OCI-LY7 (cell line): ENCODE measurements at regions not wholly inside any gene's neighbourhood (a gene's known extent, or its start where the extent isn't known, plus 50 kb on each side); places are given as distances from the start of the nearest gene placed in this dataset.

Source experiments
- BruUV-seq: library from RNA; stranded (reverse); fragments of 400-500 nt; replicated peaks from 2 replicates; lab custom pipeline; 2021; lab: Mats Ljungman, UMichigan
- CTCF ChIA-PET: fragments of 300-600 bp; sonication (Branson Sonifier 250); formaldehyde crosslinking; loops from one replicate; lab custom pipeline; 2022; ENCODE audit warnings: antibody characterized with exemption; ENCODE audit not compliant: unreplicated experiment; lab: Charles Lee
- POLR2A ChIA-PET: fragments of 300-600 bp; sonication (Branson Sonifier 250); formaldehyde crosslinking; loops from one replicate; lab custom pipeline; 2022; ENCODE audit warnings: antibody characterized with exemption; lab: Charles Lee
- DNase-seq: peaks from one replicate; pipeline ENCODE4 v3.0.0-alpha.2; 2015; ENCODE audit warnings: low spot score
- H2AFZ ChIP-seq: fragments of 200-600 bp; sonication (generic), shearing (Covaris generic); 2 replicates; pipeline ENCODE4 v1.6.1; 2014; ENCODE audit warnings: mild to moderate bottlenecking, antibody characterized with exemption, low read length, moderate library complexity
- H3K27ac ChIP-seq: fragments of 200-600 bp; sonication (generic); 2 replicates; pipeline ENCODE4 v1.5.1; 2014; ENCODE audit warnings: mixed run types, low read depth, mild to moderate bottlenecking, moderate library complexity, low read length, inconsistent platforms; ENCODE audit not compliant: poor library complexity, severe bottlenecking
- H3K36me3 ChIP-seq: fragments of 200-600 bp; sonication (generic); 2 replicates; pipeline ENCODE4 v1.6.1; 2014; ENCODE audit warnings: mild to moderate bottlenecking, antibody characterized with exemption, low read length, moderate library complexity, mixed read lengths; ENCODE audit not compliant: insufficient read depth
- H3K4me1 ChIP-seq: fragments of 200-600 bp; sonication (generic); 2 replicates; pipeline ENCODE4 v1.5.1; 2014; ENCODE audit warnings: mild to moderate bottlenecking, low read length; ENCODE audit not compliant: insufficient read depth, poor library complexity, severe bottlenecking
- H3K4me2 ChIP-seq: fragments of 200-600 bp; sonication (generic); 2 replicates; pipeline ENCODE4 v1.6.1; 2014; ENCODE audit warnings: mild to moderate bottlenecking, low read length
- H3K4me3 ChIP-seq: fragments of 200-600 bp; sonication (generic); 2 replicates; pipeline ENCODE4 v1.5.1; 2014; ENCODE audit warnings: mild to moderate bottlenecking, low read depth, low read length; ENCODE audit not compliant: poor library complexity, severe bottlenecking
- H3K79me2 ChIP-seq: fragments of 200-600 bp; sonication (generic); 2 replicates; pipeline ENCODE4 v1.6.1; 2016; ENCODE audit warnings: low read depth, mild to moderate bottlenecking, low read length, moderate library complexity, mixed read lengths; ENCODE audit not compliant: insufficient read depth
- H3K9me2 ChIP-seq: fragments of 200-600 bp; sonication (generic); 2 replicates; pipeline ENCODE4 v1.6.1; 2016; ENCODE audit warnings: mild to moderate bottlenecking, low read length, mixed read lengths; ENCODE audit not compliant: insufficient read depth
- H3K9me3 ChIP-seq: fragments of 200-600 bp; sonication (generic); 2 replicates; pipeline ENCODE4 v1.6.1; 2014; ENCODE audit warnings: mild to moderate bottlenecking, mixed run types, low read length, mixed read lengths
- H4K20me1 ChIP-seq: fragments of 200-600 bp; sonication (generic); 2 replicates; pipeline ENCODE4 v1.6.1; 2014; ENCODE audit warnings: mild to moderate bottlenecking, antibody characterized with exemption, low read length, moderate library complexity, mixed read lengths; ENCODE audit not compliant: insufficient read depth
- EZH2phosphoT487 ChIP-seq: fragments of 200-600 bp; sonication (generic); IDR thresholded peaks from 2 replicates; pipeline ENCODE4 v1.6.1; 2018; ENCODE audit warnings: low read depth, borderline replicate concordance, mild to moderate bottlenecking, mixed run types, antibody characterized with exemption, low read length, moderate library complexity, mixed read lengths
- intact Hi-C: fragments of 100-400 bp; cut with micrococcal nuclease; formaldehyde crosslinking; loops from one replicate; pipeline ENCODE4 v1.10.0; 2022; ENCODE audit not compliant: unreplicated experiment
- TF ChIP-seq, protein P1 (sequence below): fragments of 200-600 bp; sonication (generic); conservative IDR thresholded peaks from 2 replicates; pipeline ENCODE4 v1.5.1; 2014; ENCODE audit warnings: mild to moderate bottlenecking, antibody characterized with exemption, low read length, moderate library complexity, mixed read lengths

DNA sequence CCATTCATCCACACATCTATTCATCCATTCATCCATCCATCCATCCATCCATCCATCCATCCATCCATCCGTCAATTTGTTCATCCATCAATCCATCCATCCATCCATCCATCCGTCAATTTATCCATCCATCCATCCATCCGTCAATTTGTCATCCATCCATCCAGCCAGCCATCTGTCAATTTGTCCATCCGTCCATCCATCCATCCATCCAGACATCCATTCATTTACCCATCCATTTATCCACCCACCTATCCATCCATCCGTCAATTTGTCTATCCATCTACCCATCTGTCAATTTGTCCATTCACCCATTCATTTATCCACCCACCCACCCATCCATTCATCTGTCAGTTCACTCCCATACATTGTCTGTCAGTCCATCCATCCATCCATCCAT, 209.5 kb upstream of the ZNF536 start:
- DNase-seq: no peak
- CTCF ChIA-PET: no interaction called here
- no peak overlapping the region for H3K4me3 ChIP-seq

DNA sequence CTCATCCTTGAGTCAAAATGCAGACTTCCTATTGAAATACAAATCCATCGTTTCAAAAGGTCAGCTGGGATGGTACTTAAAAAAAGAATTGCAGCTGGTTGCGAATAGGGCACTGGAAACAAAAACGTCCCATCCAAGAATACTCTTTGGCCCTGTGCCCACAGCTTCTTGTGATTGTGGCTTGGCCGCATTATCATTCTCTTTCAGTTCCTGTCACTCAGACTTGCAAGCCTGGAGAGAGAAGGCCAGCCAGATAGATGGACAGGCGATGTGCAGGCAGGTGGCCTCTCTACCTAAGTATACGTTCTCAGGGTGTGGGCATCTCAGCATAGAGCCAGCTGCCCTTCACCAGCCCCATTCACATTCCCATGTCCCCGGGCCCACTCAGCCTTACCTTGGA, 208.5 kb upstream of the ZNF536 start:
- Histone ChIP-seq H4K20me1 (no peaks in the 10 kb centered on the region), H3K27ac (no peak overlapping the region), H3K4me3 (no peak overlapping the region), H3K4me1 (no peaks in the 10 kb centered on the region), H3K79me2 (no peaks in the 10 kb centered on the region), H3K9me2 (no peaks in the 10 kb centered on the region), H3K36me3 (no peaks in the 10 kb centered on the region), H2AFZ (no peak overlapping the region), H3K4me2 (no peak overlapping the region), H3K9me3 (no peaks in the 10 kb centered on the region)
- intact Hi-C loops: no loop called here
- no TSS peak for BruUV-seq
- DNase-seq: no peak
- ChIA-PET POLR2A (no interaction called here), CTCF (no interaction called here)
- TF ChIP-seq EZH2phosphoT487: no peak
- TF ChIP-seq, protein P1, sequence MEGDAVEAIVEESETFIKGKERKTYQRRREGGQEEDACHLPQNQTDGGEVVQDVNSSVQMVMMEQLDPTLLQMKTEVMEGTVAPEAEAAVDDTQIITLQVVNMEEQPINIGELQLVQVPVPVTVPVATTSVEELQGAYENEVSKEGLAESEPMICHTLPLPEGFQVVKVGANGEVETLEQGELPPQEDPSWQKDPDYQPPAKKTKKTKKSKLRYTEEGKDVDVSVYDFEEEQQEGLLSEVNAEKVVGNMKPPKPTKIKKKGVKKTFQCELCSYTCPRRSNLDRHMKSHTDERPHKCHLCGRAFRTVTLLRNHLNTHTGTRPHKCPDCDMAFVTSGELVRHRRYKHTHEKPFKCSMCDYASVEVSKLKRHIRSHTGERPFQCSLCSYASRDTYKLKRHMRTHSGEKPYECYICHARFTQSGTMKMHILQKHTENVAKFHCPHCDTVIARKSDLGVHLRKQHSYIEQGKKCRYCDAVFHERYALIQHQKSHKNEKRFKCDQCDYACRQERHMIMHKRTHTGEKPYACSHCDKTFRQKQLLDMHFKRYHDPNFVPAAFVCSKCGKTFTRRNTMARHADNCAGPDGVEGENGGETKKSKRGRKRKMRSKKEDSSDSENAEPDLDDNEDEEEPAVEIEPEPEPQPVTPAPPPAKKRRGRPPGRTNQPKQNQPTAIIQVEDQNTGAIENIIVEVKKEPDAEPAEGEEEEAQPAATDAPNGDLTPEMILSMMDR: no peak

More for the DNA sequence above, 209.5 kb upstream of the ZNF536 start:
- Histone ChIP-seq H3K4me2 (no peak overlapping the region), H3K79me2 (no peaks in the 10 kb centered on the region), H2AFZ (no peak overlapping the region), H3K27ac (no peak overlapping the region), H4K20me1 (no peaks in the 10 kb centered on the region), H3K4me1 (no peaks in the 10 kb centered on the region), H3K36me3 (no peaks in the 10 kb centered on the region), H3K9me2 (no peaks in the 10 kb centered on the region), H3K9me3 (no peaks in the 10 kb centered on the region)
- BruUV-seq: no TSS peak
- TF ChIP-seq, protein P1: no peak
- TF ChIP-seq EZH2phosphoT487: no peak
- POLR2A ChIA-PET: no interaction called here
- intact Hi-C loops: no loop called here

DNA sequence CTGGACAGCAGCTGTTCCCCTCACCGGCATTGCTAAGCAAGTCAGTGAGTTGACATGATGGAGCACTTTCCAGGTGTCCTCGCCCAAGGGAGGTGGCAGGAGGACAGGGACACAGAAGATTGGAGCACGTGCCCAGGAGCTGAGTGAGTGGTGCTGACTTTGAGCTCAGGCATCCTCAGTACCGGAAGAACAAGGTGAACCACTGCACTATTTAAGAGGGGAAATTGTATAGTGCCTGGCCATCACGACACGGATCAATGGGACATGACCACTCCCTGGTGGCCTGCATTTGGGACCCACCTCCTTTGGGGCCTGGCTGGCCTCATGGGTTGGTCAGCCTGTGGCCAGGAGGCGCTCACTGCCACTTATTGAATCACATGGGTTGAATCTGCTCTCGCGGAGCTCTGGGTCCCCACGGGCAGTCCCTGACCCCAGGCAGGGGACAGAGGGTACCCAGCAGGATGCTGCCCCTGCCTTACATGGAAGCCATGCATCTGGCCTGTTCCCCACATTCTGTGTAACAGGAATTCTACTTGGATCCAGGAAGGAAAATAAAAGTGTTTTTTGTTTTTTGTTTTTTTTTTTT, 206.9 kb upstream of the ZNF536 start:
- H3K9me3 ChIP-seq: no peaks in the 10 kb centered on the region
- H3K9me2 ChIP-seq: no peaks in the 10 kb centered on the region
- CTCF ChIA-PET: no interaction called here
- DNase-seq: no peak
- H3K79me2 ChIP-seq: no peaks in the 10 kb centered on the region
- no peaks in the 10 kb centered on the region for H4K20me1 ChIP-seq
- no peak overlapping the region for H3K27ac ChIP-seq
- H3K36me3 ChIP-seq: no peaks in the 10 kb centered on the region
- POLR2A ChIA-PET: no interaction called here
- intact Hi-C loops: no loop called here
- TF ChIP-seq EZH2phosphoT487: no peak
- TF ChIP-seq, protein P1: no peak
- no peaks in the 10 kb centered on the region for H3K4me1 ChIP-seq
- no peak overlapping the region for H3K4me2 ChIP-seq
- H2AFZ ChIP-seq: no peak overlapping the region
- no TSS peak for BruUV-seq
- no peak overlapping the region for H3K4me3 ChIP-seq
